ENCODE measurements at regions not wholly inside any gene's neighbourhood (a gene's known extent, or its start where the extent isn't known, plus 50 kb on each side); places are given as distances from the start of the nearest gene placed in this dataset.

DNA sequence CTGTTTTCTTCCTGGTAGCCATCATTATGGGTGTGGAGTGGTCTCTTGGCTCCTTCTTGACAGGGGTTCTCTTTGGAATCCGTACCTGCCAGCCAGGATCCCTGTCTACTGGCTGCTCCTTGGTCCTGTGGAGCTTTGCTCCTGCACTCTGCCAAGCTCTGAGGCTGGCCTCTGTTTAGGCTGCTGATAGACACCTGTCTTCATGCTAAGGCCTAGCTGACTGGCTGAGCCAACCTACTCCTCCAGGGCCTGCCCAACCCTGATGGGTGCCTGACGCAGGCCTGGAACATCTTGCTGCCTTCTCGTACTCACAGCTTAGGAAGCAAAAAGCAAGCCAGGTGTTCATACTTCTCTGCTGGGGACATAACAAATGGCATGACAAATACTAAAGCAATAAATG is 333.6 kb upstream of the ZNF32 start:
- TF ChIP-seq CTCF (IDR thresholded peaks at IDR 0.05) = no peak
- TF ChIP-seq TCF7L2 (IDR thresholded peaks at IDR 0.05; ENCODE audit: low read depth, low read length) = no peak
- TF ChIP-seq SIN3A (IDR thresholded peaks at IDR 0.05; ENCODE audit: borderline replicate concordance, insufficient read depth, low read depth, low read length) = no peak
